ENCODE measurements at regions not wholly inside any gene's neighbourhood (a gene's known extent, or its start where the extent isn't known, plus 50 kb on each side); places are given as distances from the start of the nearest gene placed in this dataset.
"Not testable (repeated sequence)": the region's sequence is repeated elsewhere in the genome, so short reads cannot be mapped to it uniquely, and the experiment has no call there.

GRCh38 chr6:81002126-81002525 is 750.4 kb downstream of the TENT5A start:
- DNase-seq (ENCODE audit: low spot score): no peak

DNA sequence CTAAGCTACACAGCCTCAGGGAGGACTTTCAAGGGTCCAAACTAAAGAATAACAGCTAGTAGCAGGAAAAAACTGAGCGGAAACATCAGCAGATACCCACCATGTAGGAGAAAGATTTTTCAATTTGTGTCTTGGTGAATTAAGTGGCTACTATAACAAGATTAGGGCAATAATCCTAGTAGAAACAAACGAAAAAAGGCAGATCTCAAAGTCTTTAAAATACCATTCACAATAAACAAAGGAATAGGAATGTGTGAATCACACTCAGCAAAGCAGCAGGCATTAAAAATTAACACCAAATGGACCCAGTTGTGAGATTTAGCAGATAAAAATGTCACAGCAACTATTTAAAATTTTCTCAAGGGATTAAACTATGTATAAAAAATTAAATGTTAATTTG is 761.2 kb downstream of the TENT5A start:
- no peak for DNase-seq (ENCODE audit: low spot score)

GRCh38 chr6:80988892-80989291 is 763.6 kb downstream of the TENT5A start:
- no peak for DNase-seq (ENCODE audit: low spot score)

GRCh38 chr6:80988286-80988685 is 764.2 kb downstream of the TENT5A start:
- DNase-seq (ENCODE audit: low spot score): no peak

DNA sequence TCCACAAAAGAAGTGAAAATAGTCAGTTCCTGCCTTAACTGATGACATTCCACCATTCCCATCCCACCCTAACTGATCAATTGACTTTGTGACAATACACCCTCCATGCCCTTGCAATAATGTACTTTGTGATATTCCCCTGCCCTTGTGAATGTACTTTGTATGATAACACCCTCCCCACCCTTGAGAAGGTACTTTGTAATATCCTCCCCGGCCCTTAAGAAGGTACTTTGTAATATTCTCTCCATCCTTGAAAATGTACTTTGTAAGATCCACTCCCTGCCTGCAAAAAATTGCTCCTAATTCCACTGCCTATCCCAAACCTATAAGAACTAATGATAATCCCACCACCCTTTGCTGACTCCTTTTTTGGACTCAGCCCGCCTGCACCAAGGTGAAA is 771.3 kb downstream of the TENT5A start:
- DNase-seq (ENCODE audit: low spot score): not testable (repeated sequence)

GRCh38 chr6:80976336-80976735 is 776.1 kb downstream of the TENT5A start:
- no peak for DNase-seq (ENCODE audit: low spot score)

DNA sequence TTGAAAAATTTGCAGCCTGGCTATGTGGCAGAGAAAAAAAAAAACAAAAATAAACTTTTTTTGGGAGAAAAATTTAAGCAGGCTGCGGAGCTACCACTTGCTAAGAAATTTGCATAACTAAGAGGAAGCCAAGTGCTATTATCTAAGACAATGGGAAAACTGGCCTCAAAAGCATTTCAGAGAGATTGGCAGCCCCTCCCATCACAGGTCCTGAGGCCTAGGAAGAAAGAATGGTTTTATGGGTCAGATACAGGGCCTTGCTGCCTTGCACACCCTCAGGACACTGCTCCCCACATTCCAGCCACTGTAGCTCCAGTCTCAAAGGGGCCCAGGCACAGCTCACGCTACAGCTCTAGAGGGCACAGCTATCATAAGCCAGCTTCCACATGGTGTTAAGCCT is 777.9 kb downstream of the TENT5A start:
- no peak for DNase-seq (ENCODE audit: low spot score)

- DNase-seq (ENCODE audit: low spot score): no peak
Measured at GRCh38 chr6:80969439-80969838, 783.0 kb downstream of the TENT5A start.

GRCh38 chr6:80967609-80968008 is 784.9 kb downstream of the TENT5A start:
- no peak for DNase-seq (ENCODE audit: low spot score)

DNA sequence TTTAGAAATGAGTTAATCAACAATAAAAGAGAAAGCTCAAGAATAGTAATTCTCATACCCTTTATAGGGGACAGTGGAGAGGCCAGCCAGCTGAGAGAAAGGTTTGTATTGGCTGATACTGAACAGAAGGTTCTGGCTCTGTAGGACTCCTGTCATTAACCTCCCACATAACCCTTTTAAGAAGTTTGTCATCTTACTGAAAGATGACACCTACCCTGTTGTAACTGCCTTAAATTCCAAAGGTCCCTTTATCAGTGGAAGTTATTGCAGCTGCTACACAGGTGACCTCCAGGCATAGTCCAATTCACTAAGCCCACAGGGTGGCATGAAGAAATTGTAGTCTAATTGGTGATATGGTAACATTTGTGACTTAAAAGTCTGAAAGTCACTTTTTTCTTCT is 790.1 kb downstream of the TENT5A start:
- no peak for DNase-seq (ENCODE audit: low spot score)

- DNase-seq (ENCODE audit: low spot score): no peak
Measured at GRCh38 chr6:80961166-80961565, 791.3 kb downstream of the TENT5A start.

DNA sequence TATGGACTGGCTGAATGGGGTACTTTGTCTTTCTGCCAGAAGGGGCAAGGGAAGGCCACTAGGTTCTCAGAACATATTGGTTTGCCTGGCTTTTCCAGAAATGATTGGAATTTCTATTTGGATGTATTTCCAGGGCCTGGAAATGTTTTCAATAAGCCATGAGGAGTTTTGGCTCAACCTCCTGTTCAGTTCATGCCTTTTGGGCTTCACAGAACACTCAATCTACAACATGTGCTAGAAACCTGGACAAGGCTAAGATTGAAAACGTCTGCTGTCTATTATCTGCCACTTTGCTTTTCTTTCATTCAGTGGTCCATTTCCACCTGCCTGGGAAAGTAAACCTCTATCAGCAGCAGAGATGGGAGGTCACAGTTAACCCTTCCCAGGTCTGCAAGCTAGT is 793.4 kb downstream of the TENT5A start:
- no peak for DNase-seq (ENCODE audit: low spot score)

DNA sequence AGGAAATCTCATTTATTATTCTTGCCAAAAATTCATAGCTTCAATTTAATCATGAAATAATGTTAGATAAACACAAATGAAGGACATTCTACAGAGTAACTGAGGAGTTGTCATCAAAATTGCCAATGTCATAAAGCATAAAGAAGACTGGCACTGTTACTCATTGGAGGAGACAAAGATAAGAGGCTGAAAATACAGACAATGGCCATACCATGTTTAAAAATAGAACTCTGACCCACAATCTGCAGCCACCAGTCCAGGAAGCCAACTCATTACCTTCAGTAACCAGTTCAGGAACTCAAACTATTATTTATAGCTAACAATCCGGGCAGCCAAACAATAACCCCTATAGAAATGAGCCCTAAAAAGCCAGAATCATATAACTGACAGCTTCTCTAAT is 795.6 kb downstream of the TENT5A start:
- no peak for DNase-seq (ENCODE audit: low spot score)

DNA sequence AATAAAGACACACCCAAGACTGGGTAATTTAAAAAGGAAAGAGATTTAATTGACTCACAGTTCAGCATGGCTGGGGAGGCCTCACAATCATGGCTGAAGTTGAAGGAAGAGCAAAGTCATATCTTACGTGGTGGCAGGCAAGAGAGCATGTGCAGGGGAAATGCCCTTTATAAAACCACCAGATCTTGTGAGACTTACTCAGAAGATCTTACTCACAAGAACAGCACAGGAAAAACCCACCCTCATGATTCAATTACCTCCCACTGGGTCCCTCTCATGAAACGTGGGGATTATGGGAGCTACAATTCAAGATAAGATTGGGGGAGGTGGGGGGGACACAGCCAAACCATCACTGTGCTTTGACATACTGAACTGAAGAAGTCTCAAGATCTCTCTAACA is 800.0 kb downstream of the TENT5A start:
- not testable (repeated sequence) for DNase-seq (ENCODE audit: low spot score)

DNA sequence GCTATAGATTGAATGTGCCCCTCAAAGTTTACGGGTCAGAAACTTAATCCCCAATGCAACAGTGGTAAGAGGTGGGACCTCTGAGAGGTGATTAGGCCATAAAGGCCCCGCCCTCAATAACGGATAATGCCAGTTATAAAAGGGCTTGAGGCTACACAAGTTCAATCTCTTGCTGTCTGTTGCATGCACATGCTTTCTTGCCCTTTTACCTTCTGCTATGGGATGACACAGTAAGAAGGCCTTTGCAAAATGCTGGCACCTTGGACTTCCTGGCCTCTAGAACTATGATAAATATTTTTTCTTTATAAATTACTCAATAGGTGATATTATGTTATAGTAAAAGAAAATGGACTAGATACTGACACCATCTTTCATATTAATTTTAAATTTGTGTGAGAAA is 806.1 kb downstream of the TENT5A start:
- no peak for DNase-seq (ENCODE audit: low spot score)

- DNase-seq (ENCODE audit: low spot score): no peak
Measured at GRCh38 chr6:80942911-80943310, 809.6 kb downstream of the TENT5A start.

- DNase-seq (ENCODE audit: low spot score): no peak
Measured at GRCh38 chr6:80940976-80941375, 811.5 kb downstream of the TENT5A start.

DNA sequence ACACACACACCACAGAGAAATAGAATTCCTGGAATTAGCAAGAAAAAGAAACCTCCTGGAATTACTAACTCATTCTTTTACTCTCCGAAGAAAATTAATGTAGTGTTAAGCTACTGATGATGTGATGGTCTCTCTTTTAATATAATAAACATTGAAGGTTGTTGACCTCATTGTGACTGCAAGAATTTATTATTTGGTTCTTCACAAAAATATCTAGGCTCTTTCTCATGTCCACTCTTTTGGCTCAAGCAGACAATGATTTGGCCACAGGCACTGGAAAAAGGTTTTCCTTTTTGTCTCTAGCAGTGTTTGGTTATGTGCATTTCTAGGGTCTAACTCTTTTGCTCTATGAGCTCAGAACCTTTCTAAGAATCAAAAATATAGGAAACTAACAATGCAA is 811.9 kb downstream of the TENT5A start:
- DNase-seq (ENCODE audit: low spot score): no peak

DNA sequence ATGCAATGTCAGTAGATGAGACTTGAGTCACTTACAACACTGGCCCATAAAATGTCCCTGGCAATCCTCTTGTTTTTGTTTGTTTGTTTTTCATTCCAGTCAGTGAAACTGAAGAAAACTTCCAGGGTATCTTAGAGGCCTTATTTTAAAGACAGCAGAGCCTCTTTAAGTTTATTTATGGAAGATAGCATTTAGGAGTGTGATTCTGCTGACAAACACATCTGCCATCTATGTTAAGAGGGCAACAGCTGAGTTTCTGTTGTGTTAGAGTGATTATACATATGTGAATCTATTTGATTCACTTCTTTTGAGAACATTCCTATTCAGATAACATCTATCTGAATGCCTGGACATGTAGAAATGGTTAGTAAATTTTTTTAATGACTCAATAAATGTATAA is 812.6 kb downstream of the TENT5A start:
- no peak for DNase-seq (ENCODE audit: low spot score)

- DNase-seq (ENCODE audit: low spot score): no peak
Measured at GRCh38 chr6:80939480-80939879, 813.0 kb downstream of the TENT5A start.

- DNase-seq (ENCODE audit: low spot score): no peak
Measured at GRCh38 chr6:80938131-80938530, 814.4 kb downstream of the TENT5A start.

- DNase-seq (ENCODE audit: low spot score): no peak
Measured at GRCh38 chr6:80932359-80932758, 820.1 kb downstream of the TENT5A start.

DNA sequence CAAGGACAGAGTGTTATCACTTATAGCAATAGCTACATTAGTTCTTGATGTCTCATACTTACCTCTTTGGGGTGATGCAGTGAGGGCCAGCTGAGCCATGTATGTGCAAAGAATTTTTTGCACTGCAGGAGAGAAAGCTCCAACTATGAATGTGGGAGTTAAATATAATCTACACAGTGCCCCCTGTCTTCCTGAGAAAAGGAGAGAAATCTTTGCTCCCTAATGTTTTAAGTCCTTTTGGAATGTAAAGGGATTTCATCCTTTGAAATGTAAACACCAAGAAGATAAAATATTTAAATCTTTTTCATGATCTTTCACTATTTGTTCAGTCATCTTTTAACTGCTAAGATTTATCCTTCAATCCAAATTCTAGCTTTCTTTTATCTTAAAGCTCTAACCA is 822.1 kb downstream of the TENT5A start:
- DNase-seq (ENCODE audit: low spot score): no peak

- DNase-seq (ENCODE audit: low spot score): no peak
Measured at GRCh38 chr6:80923816-80924215, 817.3 kb downstream of the BCKDHB start.

DNA sequence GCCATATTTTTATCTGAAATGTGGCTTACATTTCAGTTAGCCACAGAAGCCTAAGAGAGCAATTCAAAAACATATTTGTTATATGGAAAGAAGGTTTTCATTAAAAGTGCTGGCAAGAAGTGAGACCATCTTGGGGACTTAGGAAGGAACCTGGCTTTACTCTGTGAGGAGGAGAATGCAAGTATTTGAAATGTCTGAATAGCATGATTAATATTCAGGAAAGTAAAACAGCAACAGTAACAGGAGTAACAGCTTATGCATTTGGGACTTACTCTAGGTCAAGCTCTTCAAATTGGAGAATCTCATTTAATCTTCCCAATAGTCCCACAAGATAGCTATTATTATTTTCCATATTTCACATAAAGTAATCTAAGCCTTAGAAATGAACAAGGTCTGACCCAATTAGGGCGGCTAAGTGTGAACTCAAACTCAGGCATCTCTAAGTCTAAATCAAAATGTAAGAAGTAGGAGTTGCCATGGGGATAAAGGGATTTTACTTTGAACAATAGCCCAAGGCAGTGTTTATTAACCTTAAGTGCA is 816.5 kb downstream of the BCKDHB start:
- DNase-seq (ENCODE audit: low spot score): no peak
